GM23338 (cell line): ENCODE measurements at regions not wholly inside any gene's neighbourhood (a gene's known extent, or its start where the extent isn't known, plus 50 kb on each side); places are given as distances from the start of the nearest gene placed in this dataset.

ENCODE experiments used
- ATAC-seq: fragments of 200-7000 bp; cut with Tn5 transposase; 3 replicates; pipeline ENCODE4 v1.9.1; 2020
- DNase-seq: peaks from one replicate; pipeline ENCODE4 v3.0.0-alpha.2; 2015; ENCODE audit warnings: low spot score
- H2AFZ ChIP-seq: fragments of 200-600 bp; sonication (generic); 2 replicates; pipeline ENCODE4 v1.8.0; 2016; ENCODE audit warnings: antibody characterized with exemption, mild to moderate bottlenecking, moderate library complexity
- H3F3A ChIP-seq: fragments of 200-600 bp; sonication (generic); replicated peaks from 2 replicates; pipeline ENCODE4 v1.8.0; 2017; ENCODE audit warnings: antibody characterized with exemption, mixed run types, low read depth
- H3K27ac ChIP-seq: fragments of 200-600 bp; sonication (generic); 2 replicates; pipeline ENCODE4 v1.6.1; 2016; ENCODE audit warnings: low read depth
- H3K27me3 ChIP-seq: fragments of 200-600 bp; sonication (generic); 2 replicates; pipeline ENCODE4 v1.8.0; 2016; ENCODE audit warnings: mild to moderate bottlenecking, mixed run types, moderate library complexity; ENCODE audit not compliant: insufficient read depth
- H3K36me3 ChIP-seq: fragments of 200-600 bp; sonication (generic); 2 replicates; pipeline ENCODE4 v1.8.0; 2016; ENCODE audit warnings: mild to moderate bottlenecking; ENCODE audit not compliant: insufficient read depth
- H3K4me1 ChIP-seq: fragments of 200-600 bp; sonication (generic); 2 replicates; pipeline ENCODE4 v1.8.0; 2016; ENCODE audit warnings: mild to moderate bottlenecking, moderate library complexity; ENCODE audit not compliant: insufficient read depth
- H3K4me2 ChIP-seq: fragments of 200-600 bp; sonication (generic); 2 replicates; pipeline ENCODE4 v1.7.1; 2017; ENCODE audit warnings: mixed run types
- H3K4me3 ChIP-seq: fragments of 200-600 bp; sonication (generic); 2 replicates; pipeline ENCODE4 v1.6.1; 2016; ENCODE audit warnings: mixed run types
- H3K79me2 ChIP-seq: fragments of 200-600 bp; sonication (generic); replicated peaks from 2 replicates; pipeline ENCODE4 v1.8.0; 2017; ENCODE audit warnings: mild to moderate bottlenecking; ENCODE audit not compliant: insufficient read depth
- H3K9me2 ChIP-seq: fragments of 200-600 bp; sonication (generic); 2 replicates; pipeline ENCODE4 v1.8.0; 2017; ENCODE audit not compliant: insufficient read depth
- H4K20me1 ChIP-seq: fragments of 200-600 bp; sonication (generic); replicated peaks from 2 replicates; pipeline ENCODE4 v1.8.0; 2017; ENCODE audit warnings: mild to moderate bottlenecking; ENCODE audit not compliant: insufficient read depth
- H3K27ac Mint-ChIP-seq: 2 replicates; pipeline ENCODE4 v1.8.0; 2020; ENCODE audit warnings: inconsistent platforms, mild to moderate bottlenecking, moderate library complexity, mixed read lengths
- H3K27me3 Mint-ChIP-seq: 3 replicates; pipeline ENCODE4 v1.8.0; 2022; ENCODE audit warnings: low read depth, mild to moderate bottlenecking, moderate library complexity, mixed read lengths, inconsistent platforms; ENCODE audit not compliant: insufficient read depth, poor library complexity
- H3K36me3 Mint-ChIP-seq: 3 replicates; pipeline ENCODE4 v1.8.0; 2021; ENCODE audit warnings: low read depth, mild to moderate bottlenecking, inconsistent platforms, moderate library complexity, mixed read lengths
- H3K4me1 Mint-ChIP-seq: 3 replicates; pipeline ENCODE4 v1.8.0; 2020; ENCODE audit warnings: mild to moderate bottlenecking, inconsistent platforms, mixed read lengths
- H3K4me3 Mint-ChIP-seq: 3 replicates; pipeline ENCODE4 v1.8.0; 2021; ENCODE audit warnings: moderate library complexity, mild to moderate bottlenecking, inconsistent platforms, mixed read lengths
- H3K9me3 Mint-ChIP-seq: 3 replicates; pipeline ENCODE4 v1.8.0; 2020; ENCODE audit warnings: moderate library complexity, mild to moderate bottlenecking, inconsistent platforms, mixed read lengths
- CREB1 ChIP-seq: fragments of 250-450 bp; sonication (Bioruptor Pico); IDR thresholded peaks from 2 replicates; pipeline ENCODE4 v1.5.0; 2020; ENCODE audit warnings: low read depth, mild to moderate bottlenecking, moderate library complexity
- CTCF ChIP-seq, 2 experiments: fragments of 200-600 bp in 1 of 2; sonication (generic) in 1 of 2; conservative IDR thresholded peaks; 2 replicates each; pipeline versions ENCODE4 v1.5.1 to v1.6.1; 2016 to 2017; ENCODE audit warnings: antibody characterized with exemption in 2 of 2, low read depth in 2 of 2, mild to moderate bottlenecking in 2 of 2, moderate library complexity in 1 of 2
- ETS1 ChIP-seq: IDR thresholded peaks from 2 replicates; pipeline ENCODE4 v1.6.1; 2016; ENCODE audit warnings: antibody characterized with exemption
- EZH2phosphoT487 ChIP-seq: fragments of 200-600 bp; sonication (generic); IDR thresholded peaks from one replicate; pipeline ENCODE4 v1.8.1; 2018; ENCODE audit warnings: antibody characterized with exemption; ENCODE audit not compliant: unreplicated experiment
- JUNB ChIP-seq: IDR thresholded peaks from one replicate; pipeline ENCODE4 v1.6.1; 2016; ENCODE audit warnings: antibody characterized with exemption; ENCODE audit not compliant: unreplicated experiment
- NANOG ChIP-seq: IDR thresholded peaks from 2 replicates; pipeline ENCODE4 v1.6.1; 2016; ENCODE audit warnings: antibody characterized with exemption, borderline replicate concordance
- POLR2AphosphoS5 ChIP-seq: IDR thresholded peaks from 2 replicates; pipeline ENCODE4 v1.6.1; 2016; ENCODE audit warnings: antibody characterized with exemption, low read depth
- STAT1 ChIP-seq: IDR thresholded peaks from one replicate; pipeline ENCODE4 v1.6.1; 2016; ENCODE audit warnings: antibody characterized with exemption; ENCODE audit not compliant: unreplicated experiment
- ZNF114 ChIP-seq: fragments of 250-450 bp; sonication (Bioruptor Pico); IDR thresholded peaks from 2 replicates; pipeline ENCODE4 v1.5.0; 2020; ENCODE audit warnings: mild to moderate bottlenecking, moderate library complexity
- ZNF331 ChIP-seq: fragments of 250-450 bp; sonication (Bioruptor Pico); IDR thresholded peaks from 2 replicates; pipeline ENCODE4 v1.5.0; 2020; ENCODE audit warnings: low read depth, mild to moderate bottlenecking, moderate library complexity
- ZNF462 ChIP-seq: fragments of 250-450 bp; sonication (Bioruptor Pico); IDR thresholded peaks from 2 replicates; pipeline ENCODE4 v1.5.0; 2020; ENCODE audit warnings: mild to moderate bottlenecking, moderate library complexity

GRCh38 chr13:76049376-76049746 lies 413.2 kb downstream of the LMO7 start:
- Histone ChIP-seq H3K4me2 (no peak overlapping the region), H3K4me1 (no peaks in the 10 kb centered on the region), H3K9me2 (0 out of 2 replicates have a peak, but pooled peaks cover 4% of the 10 kb centered on the region), H3K79me2 (no peaks in the 10 kb centered on the region), H3K27ac (no peak overlapping the region), H4K20me1 (no peaks in the 10 kb centered on the region), H3K4me3 (no peak overlapping the region), H3K36me3 (no peaks in the 10 kb centered on the region), H3K27me3 (no peaks in the 10 kb centered on the region), H2AFZ (no peak overlapping the region), H3F3A (no peaks in the 10 kb centered on the region)
- Mint-ChIP-seq H3K9me3 (no peaks in the 10 kb centered on the region), H3K4me1 (no peaks in the 10 kb centered on the region), H3K4me3 (no peak overlapping the region), H3K27me3 (no peaks in the 10 kb centered on the region), H3K36me3 (no peaks in the 10 kb centered on the region), H3K27ac (no peak overlapping the region)
- no peak for TF ChIP-seq STAT1
- TF ChIP-seq ZNF114 (CRISPR knock-in tag): no peak
- TF ChIP-seq CREB1 (CRISPR knock-in tag): no peak
- TF ChIP-seq NANOG: no peak
- TF ChIP-seq ZNF462 (CRISPR knock-in tag): no peak
- TF ChIP-seq ZNF331: no peak
- DNase-seq: no peak
- ATAC-seq: no peak

DNA sequence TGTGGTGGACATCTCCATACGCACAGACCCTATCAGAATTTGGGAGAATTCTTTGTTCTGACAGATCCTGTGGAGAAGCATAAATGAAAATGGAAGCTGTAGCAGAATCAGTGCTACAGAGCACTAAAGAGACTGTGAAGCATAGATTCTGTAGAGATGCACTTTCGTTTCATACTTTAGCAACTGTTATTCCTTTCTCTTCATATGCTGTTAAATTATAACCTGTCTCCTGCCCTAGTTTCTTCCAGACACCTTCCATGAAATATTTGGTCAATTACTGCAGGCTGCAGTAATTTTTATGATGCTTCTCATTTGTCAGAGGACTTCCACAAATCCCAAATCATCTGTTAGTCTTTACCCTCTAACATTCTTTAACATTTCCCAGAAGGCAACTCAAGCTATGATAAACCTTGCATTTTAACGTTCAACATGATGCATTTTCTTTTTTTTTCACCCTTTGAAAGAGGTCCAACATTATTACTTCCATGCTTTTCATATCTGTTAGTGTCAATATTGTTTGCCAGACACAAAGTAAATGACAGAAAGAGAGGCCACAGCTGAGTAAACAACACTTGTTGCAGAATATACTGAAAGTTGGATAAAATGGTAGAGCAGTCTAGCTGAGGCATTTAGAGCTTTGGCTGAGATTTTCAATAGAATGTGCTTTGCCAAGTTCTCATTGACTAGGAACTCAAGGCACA lies 412.7 kb downstream of the LMO7 start:
- Histone ChIP-seq H3K79me2 (no peaks in the 10 kb centered on the region), H3K4me2 (no peak overlapping the region), H3K27ac (no peak overlapping the region), H4K20me1 (no peaks in the 10 kb centered on the region), H2AFZ (no peak overlapping the region), H3K4me3 (no peak overlapping the region), H3K4me1 (no peaks in the 10 kb centered on the region), H3K27me3 (no peaks in the 10 kb centered on the region), H3K36me3 (no peaks in the 10 kb centered on the region), H3K9me2 (0 out of 2 replicates have a peak, but pooled peaks cover 4% of the 10 kb centered on the region), H3F3A (no peaks in the 10 kb centered on the region)
- ATAC-seq (no peak), DNase-seq (no peak)
- no peaks in the 10 kb centered on the region for H3K36me3 Mint-ChIP-seq
- no peaks in the 10 kb centered on the region for H3K27me3 Mint-ChIP-seq
- no peaks in the 10 kb centered on the region for H3K4me1 Mint-ChIP-seq
- H3K4me3 Mint-ChIP-seq: no peak overlapping the region
- H3K9me3 Mint-ChIP-seq: no peaks in the 10 kb centered on the region
- H3K27ac Mint-ChIP-seq: no peak overlapping the region
- TF ChIP-seq JUNB (no peak), POLR2AphosphoS5 (no peak), EZH2phosphoT487 (no peak), ZNF114 (CRISPR knock-in tag) (no peak), CTCF (conservative IDR thresholded peaks at IDR 0.05; ENCODE audit: low read depth in 2 of 2) (no peak), ETS1 (no peak), STAT1 (no peak), ZNF331 (no peak), NANOG (no peak)
